ENCODE measurements at regions not wholly inside any gene's neighbourhood (a gene's known extent, or its start where the extent isn't known, plus 50 kb on each side); places are given as distances from the start of the nearest gene placed in this dataset.
"Not testable (repeated sequence)": the region's sequence is repeated elsewhere in the genome, so short reads cannot be mapped to it uniquely, and the experiment has no call there.

GRCh38 chr13:65336087-65336749 lies 1893.9 kb downstream of the PCDH9 start:
- no peaks in the 10 kb centered on the region for H3K36me3 ChIP-seq
- no peak overlapping the region for H3K27ac ChIP-seq
- TF ChIP-seq EP300 (IDR thresholded peaks at IDR 0.05) (no peak), POLR2A (IDR thresholded peaks at IDR 0.05) (no peak), CTCF (IDR thresholded peaks at IDR 0.05) (no peak)
- intact Hi-C loops (cut with DNase I) = no loop called here
- peak in 1 of 5 donors; percentile 16 for DNase-seq
- H3K27me3 ChIP-seq = peaks cover 2% of the 10 kb centered on the region
- H3K4me3 ChIP-seq = no peak overlapping the region
- H3K9me3 ChIP-seq = no peaks in the 10 kb centered on the region
- H3K4me1 ChIP-seq (ENCODE audit: insufficient read depth) = no peaks in the 10 kb centered on the region
- 76 to 81% (median 79%) methylated on average over 9 of the region's 9 CpGs for WGBS, 3 donors

GRCh38 chr13:65330691-65331090 lies 1899.4 kb downstream of the PCDH9 start:
- Histone ChIP-seq H3K4me1 (ENCODE audit: insufficient read depth) (no peaks in the 10 kb centered on the region), H3K9me3 (no peaks in the 10 kb centered on the region), H3K36me3 (no peaks in the 10 kb centered on the region), H3K27ac (no peak overlapping the region), H3K27me3 (no peaks in the 10 kb centered on the region), H3K4me3 (no peak overlapping the region)
- TF ChIP-seq POLR2A (IDR thresholded peaks at IDR 0.05) (no peak), CTCF (IDR thresholded peaks at IDR 0.05) (no peak), EP300 (IDR thresholded peaks at IDR 0.05) (no peak)
- DNase-seq = no peak
- 91 to 97% (median 96%) methylated on average over 14 of the region's 14 CpGs for WGBS, 3 donors
- intact Hi-C loops (cut with DNase I) = no loop called here

GRCh38 chr13:65330287-65330686 lies 1899.8 kb downstream of the PCDH9 start:
- Histone ChIP-seq H3K4me1 (ENCODE audit: insufficient read depth) (no peaks in the 10 kb centered on the region), H3K36me3 (no peaks in the 10 kb centered on the region), H3K9me3 (no peaks in the 10 kb centered on the region), H3K27ac (no peak overlapping the region), H3K27me3 (no peaks in the 10 kb centered on the region), H3K4me3 (no peak overlapping the region)
- intact Hi-C loops (cut with DNase I) = no loop called here
- no peak for DNase-seq
- TF ChIP-seq CTCF (IDR thresholded peaks at IDR 0.05) (no peak), EP300 (IDR thresholded peaks at IDR 0.05) (no peak), POLR2A (IDR thresholded peaks at IDR 0.05) (no peak)
- WGBS, 3 donors = 94 to 97% (median 95%) methylated on average over 17 of the region's 17 CpGs

- H3K9me3 ChIP-seq; H3K4me3 ChIP-seq; DNase-seq; H3K27ac ChIP-seq; intact Hi-C loops (cut with DNase I); H3K36me3 ChIP-seq; H3K27me3 ChIP-seq; H3K4me1 ChIP-seq (ENCODE audit: insufficient read depth): not testable (repeated sequence)
- 90 to 94% (median 92%) methylated on average over 15 of the region's 15 CpGs for WGBS, 3 donors
These were observed 1906.9 kb downstream of the PCDH9 start for GRCh38 chr13:65323192-65323591.

DNA sequence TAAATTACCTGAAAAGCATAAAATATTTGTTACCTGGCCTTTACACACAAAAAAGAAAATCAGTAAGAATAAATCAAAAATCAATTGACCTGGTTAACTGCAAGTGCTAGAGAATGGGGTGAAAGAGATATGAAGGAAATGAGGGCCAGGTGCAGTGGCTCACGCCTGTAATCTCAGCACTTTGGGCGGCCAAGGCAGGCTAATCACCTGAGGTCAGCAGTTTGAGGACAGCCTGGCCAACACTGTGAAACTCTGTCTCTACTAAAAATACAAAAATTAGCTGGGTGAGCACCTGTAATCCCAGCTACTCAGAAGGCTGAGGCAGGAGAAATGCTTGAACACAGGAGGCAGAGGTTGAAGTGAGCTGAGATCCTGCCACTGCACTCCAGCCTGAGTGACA lies 1908.7 kb downstream of the PCDH9 start:
- 73 to 82% (median 77%) methylated on average over 2 of the region's 2 CpGs for WGBS, 3 donors
- H3K9me3 ChIP-seq = not testable (repeated sequence)

More for the DNA sequence above, 1908.7 kb downstream of the PCDH9 start:
- H3K27ac ChIP-seq; H3K27me3 ChIP-seq; H3K4me1 ChIP-seq (ENCODE audit: insufficient read depth); intact Hi-C loops (cut with DNase I); H3K36me3 ChIP-seq; H3K4me3 ChIP-seq; DNase-seq: not testable (repeated sequence)

Measured in ovary (tissue), 7 donors.